ENCODE measurements at regions not wholly inside any gene's neighbourhood (a gene's known extent, or its start where the extent isn't known, plus 50 kb on each side); places are given as distances from the start of the nearest gene placed in this dataset.

- DNase-seq: no peak
Measured at GRCh38 chr10:128537834-128538330, 411.7 kb upstream of the MKI67 start.

- no peak for DNase-seq
Measured at GRCh38 chr10:128538671-128539070, 412.4 kb upstream of the MKI67 start.

- DNase-seq: no peak
Measured at GRCh38 chr10:128539510-128540127, 413.4 kb upstream of the MKI67 start.

- DNase-seq: no peak
Measured at GRCh38 chr10:128540128-128540762, 414.0 kb upstream of the MKI67 start.

GRCh38 chr10:128540781-128541761 is 414.8 kb upstream of the MKI67 start:
- no peak for DNase-seq

- DNase-seq: no peak
Measured at GRCh38 chr10:128541926-128542475, 415.8 kb upstream of the MKI67 start.

GRCh38 chr10:128542659-128543058 is 416.4 kb upstream of the MKI67 start:
- no peak for DNase-seq

GRCh38 chr10:128543151-128543550 is 416.9 kb upstream of the MKI67 start:
- DNase-seq: no peak

- no peak for DNase-seq
Measured at GRCh38 chr10:128545216-128545615, 419.0 kb upstream of the MKI67 start.

- DNase-seq: no peak
Measured at GRCh38 chr10:128546651-128547165, 420.5 kb upstream of the MKI67 start.

GRCh38 chr10:128549101-128549608 is 422.9 kb upstream of the MKI67 start:
- no peak for DNase-seq

GRCh38 chr10:128550045-128550444 is 423.8 kb upstream of the MKI67 start:
- DNase-seq: no peak

GRCh38 chr10:128551475-128551874 is 425.3 kb upstream of the MKI67 start:
- no peak for DNase-seq

- DNase-seq: no peak
Measured at GRCh38 chr10:128553755-128554154, 427.5 kb upstream of the MKI67 start.

GRCh38 chr10:128556182-128557110 is 430.2 kb upstream of the MKI67 start:
- no peak for DNase-seq

GRCh38 chr10:128557149-128557710 is 431.0 kb upstream of the MKI67 start:
- DNase-seq: no peak

GRCh38 chr10:128560406-128560805 is 434.2 kb upstream of the MKI67 start:
- no peak for DNase-seq

- no peak for DNase-seq
Measured at GRCh38 chr10:128560993-128561392, 434.8 kb upstream of the MKI67 start.

GRCh38 chr10:128563387-128563786 is 437.2 kb upstream of the MKI67 start:
- DNase-seq: no peak

- no peak for DNase-seq
Measured at GRCh38 chr10:128563904-128564303, 437.7 kb upstream of the MKI67 start.

GRCh38 chr10:128566361-128566968 is 440.2 kb upstream of the MKI67 start:
- DNase-seq: no peak

All from NCI-H187 treated with DMSO at 0.1 percent for 48 hours (cell line).